ENCODE measurements at regions not wholly inside any gene's neighbourhood (a gene's known extent, or its start where the extent isn't known, plus 50 kb on each side); places are given as distances from the start of the nearest gene placed in this dataset.

DNA sequence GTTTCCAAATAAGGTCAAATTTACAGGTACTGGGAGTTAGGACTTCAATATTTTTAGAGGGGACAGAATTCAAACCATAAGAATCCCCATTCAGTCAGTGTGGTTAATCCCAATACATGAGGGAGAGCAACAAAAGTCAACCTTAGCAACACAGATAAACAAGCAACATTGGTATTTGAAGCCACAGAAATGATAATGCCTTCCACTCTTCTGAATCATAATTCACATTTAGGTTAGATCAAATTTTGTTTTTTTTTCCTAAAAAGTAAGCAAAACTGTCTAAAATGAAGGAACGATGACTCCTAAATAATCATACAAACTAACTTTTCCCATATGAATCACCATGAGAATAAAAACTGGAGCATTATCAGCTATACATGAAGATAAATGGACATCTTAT is 246.0 kb upstream of the TENT5A start (continued):
- TF ChIP-seq ZNF791 (tag by site-specific recombination; IDR thresholded peaks at IDR 0.05) = no peak
- TF ChIP-seq MYNN (tag by site-specific recombination; IDR thresholded peaks at IDR 0.05; ENCODE audit: borderline replicate concordance) = no peak
- TF ChIP-seq ZNF114 (tag by site-specific recombination; IDR thresholded peaks at IDR 0.05) = no peak
- TF ChIP-seq ZXDB (tag by site-specific recombination; IDR thresholded peaks at IDR 0.05) = no peak
- TF ChIP-seq ZNF777 (tag by site-specific recombination; IDR thresholded peaks at IDR 0.05; ENCODE audit: borderline replicate concordance) = no peak

DNA sequence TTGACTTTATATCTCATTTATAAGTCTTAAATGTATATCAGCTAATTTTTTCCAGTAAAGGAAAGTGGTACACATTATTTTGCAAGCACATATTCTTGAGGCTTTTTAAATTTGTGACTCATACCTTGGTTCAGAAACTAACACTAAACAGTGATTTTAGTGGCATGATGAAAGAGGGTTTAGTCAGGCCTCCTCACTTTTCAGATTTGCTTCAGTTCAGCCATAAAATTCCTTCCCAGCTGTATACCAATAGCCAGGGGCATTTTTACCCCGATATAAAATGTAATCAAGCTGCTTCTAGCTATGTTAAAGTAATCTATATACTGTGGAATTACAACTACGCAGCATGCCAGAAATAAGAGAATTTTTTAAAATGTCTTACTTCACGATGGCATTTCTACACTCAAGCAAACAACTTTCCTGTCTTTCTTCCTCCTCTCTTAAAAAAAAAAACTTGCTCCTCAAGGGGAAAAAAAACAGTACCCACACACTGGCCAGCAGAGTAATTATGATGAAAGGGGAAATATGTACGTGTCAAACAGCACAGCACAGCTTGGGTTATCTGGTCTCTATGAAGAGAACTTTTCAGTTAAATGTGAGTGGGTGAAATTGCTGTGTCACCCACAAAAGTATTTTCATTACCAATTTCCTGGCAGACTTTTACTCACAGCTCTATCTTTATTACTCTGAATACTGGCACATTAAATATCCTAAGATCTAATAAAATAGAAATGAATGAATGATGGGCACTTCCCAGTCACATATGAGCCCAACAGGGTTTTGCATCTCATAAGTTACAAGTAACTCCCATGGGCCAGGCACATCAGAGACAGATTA is 244.8 kb upstream of the TENT5A start:
- Histone ChIP-seq H3K4me3 (ENCODE audit: low read depth, low read length) (no peak overlapping the region), H3K27ac (ENCODE audit: extremely low read depth, low read depth, low read length) (no peak overlapping the region), H3K4me1 (ENCODE audit: control insufficient read depth, insufficient read depth, low read length) (no peaks in the 10 kb centered on the region), H3K36me3 (ENCODE audit: control insufficient read depth in 2 of 2, insufficient read depth in 1 of 2, low read length in 2 of 2) (no peaks in the 10 kb centered on the region), H3K9me3 (ENCODE audit: control insufficient read depth, insufficient read depth, low read depth, low read length) (no peaks in the 10 kb centered on the region)
- TF ChIP-seq ZNF830 (tag by site-specific recombination; IDR thresholded peaks at IDR 0.05; ENCODE audit: low read depth) = no peak
- no peak for TF ChIP-seq TRIM28 (IDR thresholded peaks at IDR 0.05; ENCODE audit: borderline replicate concordance, low read length)
- no peak for TF ChIP-seq BCL11B (tag by site-specific recombination; IDR thresholded peaks at IDR 0.05; ENCODE audit: low read depth)
- 0 out of 2 replicates have a peak, but pooled peaks have one; percentile 24 for TF ChIP-seq ZNF792 (tag by site-specific recombination; IDR thresholded peaks at IDR 0.05)
- TF ChIP-seq ZNF184 (tag by site-specific recombination; IDR thresholded peaks at IDR 0.05) = peak; percentile 21; the same call in 1 of the 2 replicates
- peak; percentile 60; the same call in 1 of the 2 replicates for TF ChIP-seq ZNF664 (tag by site-specific recombination; IDR thresholded peaks at IDR 0.05)
- no peak for TF ChIP-seq ZNF707 (tag by site-specific recombination; IDR thresholded peaks at IDR 0.05)
- TF ChIP-seq GFI1B (tag by site-specific recombination; IDR thresholded peaks at IDR 0.05) = 0 out of 2 replicates have a peak, but pooled peaks have one; percentile 59
- TF ChIP-seq, protein P1, sequence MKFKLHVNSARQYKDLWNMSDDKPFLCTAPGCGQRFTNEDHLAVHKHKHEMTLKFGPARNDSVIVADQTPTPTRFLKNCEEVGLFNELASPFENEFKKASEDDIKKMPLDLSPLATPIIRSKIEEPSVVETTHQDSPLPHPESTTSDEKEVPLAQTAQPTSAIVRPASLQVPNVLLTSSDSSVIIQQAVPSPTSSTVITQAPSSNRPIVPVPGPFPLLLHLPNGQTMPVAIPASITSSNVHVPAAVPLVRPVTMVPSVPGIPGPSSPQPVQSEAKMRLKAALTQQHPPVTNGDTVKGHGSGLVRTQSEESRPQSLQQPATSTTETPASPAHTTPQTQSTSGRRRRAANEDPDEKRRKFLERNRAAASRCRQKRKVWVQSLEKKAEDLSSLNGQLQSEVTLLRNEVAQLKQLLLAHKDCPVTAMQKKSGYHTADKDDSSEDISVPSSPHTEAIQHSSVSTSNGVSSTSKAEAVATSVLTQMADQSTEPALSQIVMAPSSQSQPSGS (tag by site-specific recombination; IDR thresholded peaks at IDR 0.05; ENCODE audit: low read depth) = no peak
- TF ChIP-seq ZNF350 (tag by site-specific recombination; IDR thresholded peaks at IDR 0.05) = 0 out of 2 replicates have a peak, but pooled peaks have one; percentile 3
- TF ChIP-seq ZNF529 (tag by site-specific recombination; IDR thresholded peaks at IDR 0.05; ENCODE audit: insufficient replicate concordance) = no peak
- TF ChIP-seq KLF16 (tag by site-specific recombination; IDR thresholded peaks at IDR 0.05) = 0 out of 2 replicates have a peak, but pooled peaks have one; percentile 19
- TF ChIP-seq ZNF133 (tag by site-specific recombination; IDR thresholded peaks at IDR 0.05) = no peak
- TF ChIP-seq ZNF610 (tag by site-specific recombination; IDR thresholded peaks at IDR 0.05; ENCODE audit: borderline replicate concordance) = no peak
- peak; percentile 87 for TF ChIP-seq ZFHX2 (tag by site-specific recombination; conservative IDR thresholded peaks at IDR 0.05)
- peak; percentile 47; the same call in 1 of the 2 replicates for TF ChIP-seq ZNF660 (tag by site-specific recombination; IDR thresholded peaks at IDR 0.05)
- TF ChIP-seq, protein P2, sequence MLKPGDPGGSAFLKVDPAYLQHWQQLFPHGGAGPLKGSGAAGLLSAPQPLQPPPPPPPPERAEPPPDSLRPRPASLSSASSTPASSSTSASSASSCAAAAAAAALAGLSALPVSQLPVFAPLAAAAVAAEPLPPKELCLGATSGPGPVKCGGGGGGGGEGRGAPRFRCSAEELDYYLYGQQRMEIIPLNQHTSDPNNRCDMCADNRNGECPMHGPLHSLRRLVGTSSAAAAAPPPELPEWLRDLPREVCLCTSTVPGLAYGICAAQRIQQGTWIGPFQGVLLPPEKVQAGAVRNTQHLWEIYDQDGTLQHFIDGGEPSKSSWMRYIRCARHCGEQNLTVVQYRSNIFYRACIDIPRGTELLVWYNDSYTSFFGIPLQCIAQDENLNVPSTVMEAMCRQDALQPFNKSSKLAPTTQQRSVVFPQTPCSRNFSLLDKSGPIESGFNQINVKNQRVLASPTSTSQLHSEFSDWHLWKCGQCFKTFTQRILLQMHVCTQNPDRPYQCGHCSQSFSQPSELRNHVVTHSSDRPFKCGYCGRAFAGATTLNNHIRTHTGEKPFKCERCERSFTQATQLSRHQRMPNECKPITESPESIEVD (tag by site-specific recombination; IDR thresholded peaks at IDR 0.05) = peak; percentile 37; the same call in 1 of the 2 replicates
- ChIA-PET POLR2A (no interaction called here), CTCF (interaction anchor here (0.7 to 2.2 kb wide), 4 partner anchors 9 to 1817 kb away, joined by 3 to 9 read pairs (median 4); no protein-coding TSS in a partner anchor)

Measured in HEK293 (cell line).